NCI-H524 treated with DMSO at 0.1 percent for 48 hours (cell line): ENCODE measurements at regions not wholly inside any gene's neighbourhood (a gene's known extent, or its start where the extent isn't known, plus 50 kb on each side); places are given as distances from the start of the nearest gene placed in this dataset.

Experiments
- DNase-seq: peaks from one replicate; lab custom pipeline; 2025; lab: John Stamatoyannopoulos, UW

DNA sequence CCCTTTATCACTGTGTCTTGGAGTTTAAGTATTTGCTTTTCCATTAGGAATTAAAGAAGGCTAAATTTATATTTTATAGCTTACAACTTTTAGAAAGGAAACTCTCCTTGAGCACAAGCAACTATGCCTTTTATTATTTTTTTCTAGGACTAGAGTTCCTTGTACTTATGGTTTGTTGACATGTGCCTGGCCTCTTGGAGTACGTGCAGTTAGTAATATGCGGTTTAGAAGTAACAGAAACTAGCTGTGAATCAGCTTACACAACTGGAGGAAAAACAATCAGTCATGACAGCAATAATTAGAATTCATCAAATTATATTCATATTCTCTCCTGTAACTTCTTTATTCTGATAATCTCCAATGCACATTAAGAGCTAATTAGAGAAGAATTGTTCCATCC lies 428.7 kb downstream of the AEBP2 start:
- no peak for DNase-seq

DNA sequence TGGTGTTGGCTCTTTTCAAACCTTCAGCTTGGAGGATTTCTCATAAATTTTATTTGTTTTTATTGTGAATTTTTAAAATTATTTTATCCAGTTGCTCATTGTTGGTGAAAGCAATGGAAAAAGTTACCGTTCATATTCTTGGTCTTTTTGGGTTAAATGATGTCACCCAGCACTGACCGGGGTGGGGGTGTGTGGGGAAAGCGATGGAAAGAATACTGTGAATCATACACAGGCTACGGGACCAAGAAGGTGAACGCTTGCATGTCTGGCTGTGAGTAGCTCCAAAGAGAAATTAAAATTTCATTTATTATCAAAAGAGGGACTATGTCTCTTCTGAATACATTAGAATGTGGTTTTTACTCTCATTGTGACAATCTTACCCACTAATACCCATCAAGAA lies 430.1 kb downstream of the AEBP2 start:
- DNase-seq = no peak

DNA sequence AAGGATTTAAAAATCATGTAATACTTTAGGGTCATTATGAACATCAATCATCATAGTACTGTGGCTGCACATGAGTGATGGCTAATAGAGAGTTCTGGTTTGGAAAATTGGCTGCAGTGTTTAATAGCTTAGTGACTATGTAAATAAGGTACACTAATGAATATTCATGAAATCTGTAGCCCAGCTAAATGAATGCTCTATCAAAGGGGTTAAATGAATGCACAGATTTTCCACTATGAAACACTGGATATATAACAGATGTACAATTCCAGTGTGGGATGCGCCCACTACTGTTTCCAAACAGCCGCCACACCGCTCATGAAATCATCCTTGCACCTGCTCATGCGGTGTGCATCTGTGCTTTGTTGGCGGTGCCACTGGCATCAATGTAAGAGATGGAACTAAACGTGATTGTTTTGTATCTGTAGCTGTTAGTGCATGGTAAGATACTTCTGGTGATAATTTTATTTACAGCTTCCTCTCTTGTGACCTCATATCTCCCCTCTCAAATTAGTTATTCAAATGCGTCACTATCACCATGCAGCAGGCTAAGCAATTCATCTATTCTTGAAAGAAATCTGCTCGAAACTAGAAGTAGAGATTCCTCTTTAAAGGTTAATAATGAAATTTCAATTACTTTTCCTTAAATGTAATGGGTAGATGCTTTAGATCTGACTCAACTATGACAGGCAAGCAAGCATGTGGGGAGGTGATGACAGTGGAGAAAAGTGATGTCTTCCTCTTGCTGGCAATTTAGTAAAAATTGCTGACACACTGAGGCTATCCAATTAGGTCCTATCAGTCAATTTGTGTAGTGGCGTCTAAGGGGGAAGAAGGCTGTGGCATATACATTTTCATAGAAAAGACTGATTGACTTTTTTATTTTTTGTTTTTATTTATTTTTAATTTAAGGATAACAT lies 433.6 kb downstream of the AEBP2 start:
- no peak for DNase-seq

DNA sequence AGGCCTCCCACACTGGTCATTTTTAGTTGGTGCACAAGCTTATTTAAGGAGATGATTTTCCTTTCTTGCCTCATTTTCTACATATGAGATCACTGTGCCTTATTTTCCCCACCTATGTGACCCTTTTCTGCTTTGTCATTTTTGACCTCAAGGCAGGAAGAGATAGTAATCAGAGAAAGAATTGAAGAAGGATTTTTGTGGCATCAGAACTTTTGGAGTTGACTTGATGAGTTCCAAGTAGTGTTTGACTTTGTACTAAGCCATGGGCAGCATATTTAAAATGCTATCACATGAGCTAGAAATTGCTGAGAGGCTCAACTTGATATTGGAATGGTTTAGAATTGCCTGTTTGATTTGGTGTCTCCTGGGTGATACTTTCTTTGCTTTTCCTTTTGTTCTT lies 440.8 kb downstream of the AEBP2 start:
- no peak for DNase-seq

DNA sequence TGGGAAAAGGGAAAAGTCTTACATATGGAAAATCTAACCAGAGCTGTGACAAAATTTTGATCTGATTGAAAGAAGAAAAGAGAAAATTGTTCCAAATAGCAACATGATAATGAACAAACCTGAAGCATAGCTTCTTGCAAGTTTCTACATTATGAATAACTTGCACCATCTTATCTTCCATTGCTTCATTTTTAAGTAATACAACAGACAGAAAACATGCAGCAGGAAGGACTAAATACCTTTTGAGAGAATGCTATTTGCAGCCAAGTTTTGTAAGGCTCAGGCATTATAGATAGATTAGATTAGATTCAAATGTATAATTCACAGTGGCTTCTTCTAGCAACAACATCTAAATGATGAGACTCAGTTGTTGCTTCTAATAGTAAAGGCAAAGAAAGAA lies 441.4 kb downstream of the AEBP2 start:
- no peak for DNase-seq

DNA sequence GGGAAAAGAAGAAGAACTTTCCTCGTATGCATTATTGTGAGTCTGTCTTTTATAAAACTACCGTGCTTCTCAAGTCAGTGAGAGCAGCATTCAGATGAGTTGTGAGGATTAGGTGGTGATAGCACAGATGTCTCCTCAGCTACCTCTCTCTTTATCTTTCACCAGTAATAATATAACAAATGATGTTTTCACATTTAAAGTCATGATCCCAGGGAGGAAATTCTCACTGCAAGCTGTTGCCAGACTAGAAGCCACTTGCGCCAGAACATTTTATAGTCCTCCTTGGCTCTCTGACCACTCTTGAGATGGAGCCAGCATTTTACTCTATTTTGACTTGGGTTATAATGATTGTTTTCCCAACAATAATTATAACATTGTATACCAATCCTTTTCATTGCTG lies 443.1 kb downstream of the AEBP2 start:
- DNase-seq = no peak

DNA sequence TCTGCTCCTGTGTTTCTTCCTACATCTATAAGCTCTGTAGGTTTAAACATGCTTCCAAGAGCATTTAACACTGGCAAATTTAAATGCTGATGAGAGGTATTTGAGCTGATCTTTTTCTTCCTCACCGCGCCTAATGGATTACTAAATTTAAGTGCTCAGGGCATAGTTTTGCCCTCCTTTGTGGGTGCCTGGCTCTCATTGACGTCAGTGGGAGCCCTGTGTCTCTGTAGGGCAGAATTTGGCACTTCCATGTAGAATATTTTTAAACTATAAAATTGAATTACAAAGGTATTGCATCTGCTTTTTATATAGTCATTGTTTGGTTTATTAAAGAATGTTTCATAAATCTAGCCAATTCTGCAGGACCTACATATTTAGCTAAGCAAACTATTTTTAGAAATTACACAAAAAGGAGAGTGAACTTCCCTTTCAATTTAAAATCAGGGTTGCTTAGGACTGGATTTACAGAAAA lies 444.8 kb downstream of the AEBP2 start:
- DNase-seq = no peak

DNA sequence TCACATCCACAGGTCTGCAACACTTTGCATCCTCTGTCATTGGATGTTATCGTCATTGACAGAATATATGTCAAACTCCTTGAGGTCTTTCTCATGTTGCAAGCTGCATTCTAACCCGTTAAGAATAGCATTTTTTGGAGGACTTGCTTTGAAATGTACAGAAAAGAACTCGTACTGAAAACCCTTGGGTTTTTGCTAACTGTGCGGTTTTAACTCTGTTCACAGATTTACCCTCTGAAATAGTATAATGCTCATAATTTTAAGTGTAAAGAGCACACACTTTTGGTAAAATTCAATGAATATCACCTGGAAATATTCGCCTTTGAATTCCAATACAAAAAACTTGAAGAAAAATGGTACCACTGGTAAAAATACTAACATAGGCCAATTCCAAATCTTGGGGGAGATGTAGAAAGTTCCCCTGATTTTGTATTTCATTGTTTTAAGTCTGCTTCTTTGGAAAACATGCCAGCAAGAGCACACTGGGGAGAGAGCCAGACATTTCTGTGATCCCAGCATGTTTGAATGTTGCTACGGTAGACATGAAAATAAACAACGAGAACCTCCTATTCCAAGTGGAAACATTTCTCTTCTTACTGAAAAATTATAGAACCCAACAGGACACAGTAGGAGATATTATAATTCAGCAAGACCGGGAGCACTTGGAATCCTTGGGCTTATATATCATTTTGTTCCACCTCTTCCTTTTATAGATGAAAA lies 446.0 kb downstream of the AEBP2 start:
- no peak for DNase-seq

DNA sequence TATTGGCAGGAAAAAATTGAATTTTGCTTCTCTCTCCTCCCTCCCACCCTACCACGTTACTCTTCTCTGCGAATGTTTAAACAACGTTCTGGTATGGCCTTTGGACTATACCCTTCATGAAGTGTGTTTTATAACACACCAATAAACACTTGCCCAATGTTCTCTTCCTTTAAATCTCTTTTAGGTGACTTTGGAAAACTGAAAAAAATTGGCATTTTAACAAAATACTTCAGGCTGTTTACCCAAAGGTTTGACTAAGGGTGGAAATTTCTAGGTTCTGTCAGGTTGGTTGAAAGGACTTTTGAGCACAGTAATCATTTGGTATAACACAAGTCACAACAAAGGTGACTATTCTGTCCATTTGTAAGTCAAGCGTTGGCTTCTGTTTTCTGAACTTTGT lies 446.8 kb downstream of the AEBP2 start:
- DNase-seq = no peak

DNA sequence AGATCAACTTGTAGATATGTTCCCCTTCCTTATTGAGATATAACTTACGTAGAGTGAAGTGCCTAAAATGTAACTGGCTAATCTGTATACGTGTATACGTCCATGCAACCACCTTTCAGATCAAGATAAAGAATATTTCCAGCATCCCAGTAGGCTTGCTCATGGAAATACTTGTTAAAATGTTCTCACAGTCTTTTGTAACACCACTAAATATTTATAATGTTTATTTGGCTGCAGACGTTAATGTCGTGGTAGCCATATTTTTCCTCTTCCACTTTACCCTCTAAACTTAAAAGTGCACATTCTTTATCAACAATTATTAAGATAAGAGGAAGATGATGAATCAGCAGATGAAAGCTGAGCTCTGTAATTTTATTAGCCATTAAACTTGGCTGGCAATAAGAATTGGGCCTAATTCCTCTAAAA lies 447.4 kb downstream of the AEBP2 start:
- DNase-seq = no peak

DNA sequence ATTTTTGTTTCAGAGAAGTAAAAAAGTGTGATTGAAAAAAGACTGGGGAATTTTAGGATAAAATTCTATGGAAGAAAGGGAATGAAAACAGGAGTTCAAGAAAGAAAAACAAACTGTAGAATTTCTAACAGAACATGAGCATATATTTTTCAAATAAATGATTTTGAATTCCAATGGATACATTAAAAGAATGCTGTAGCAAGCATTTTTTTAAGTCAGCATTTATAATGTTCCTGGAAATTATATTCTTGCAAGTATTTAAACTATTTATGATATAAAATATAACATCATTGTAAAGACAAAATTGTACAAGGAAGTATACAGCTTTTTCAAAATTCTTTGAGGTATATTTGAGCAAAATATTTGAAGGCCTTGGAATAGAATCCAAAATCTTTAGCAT lies 450.7 kb downstream of the AEBP2 start:
- DNase-seq = no peak

DNA sequence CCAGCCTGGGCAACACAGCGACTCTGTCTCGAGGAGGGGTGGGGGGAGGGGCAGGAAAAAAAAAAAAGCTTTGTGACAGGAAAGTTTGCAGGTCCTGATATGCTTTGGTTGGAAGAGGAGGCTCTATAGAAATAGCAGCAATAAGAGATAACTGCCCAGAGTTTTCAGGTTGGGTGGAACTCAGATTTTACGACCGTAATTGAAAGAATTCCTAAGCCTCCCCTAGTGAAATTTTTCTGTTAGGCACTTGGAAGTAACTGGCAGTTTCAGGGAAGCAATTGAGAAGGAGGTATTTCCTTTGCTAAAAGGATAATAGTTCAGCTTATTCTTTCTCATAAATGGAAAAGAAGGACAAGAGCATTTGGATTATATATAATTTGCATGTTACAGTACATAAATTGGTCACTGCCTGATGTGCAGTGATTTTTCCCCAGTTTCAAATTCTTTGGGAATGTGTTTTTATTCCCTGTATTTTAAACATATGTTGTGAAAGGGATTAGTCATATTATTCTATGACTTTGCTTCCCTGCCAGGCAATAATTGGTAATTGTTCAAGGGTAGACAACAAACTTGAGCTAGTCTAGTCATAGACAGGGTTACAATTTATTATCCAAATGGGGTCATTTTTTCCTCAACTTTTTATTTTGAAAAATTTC lies 452.8 kb downstream of the AEBP2 start:
- no peak for DNase-seq

DNA sequence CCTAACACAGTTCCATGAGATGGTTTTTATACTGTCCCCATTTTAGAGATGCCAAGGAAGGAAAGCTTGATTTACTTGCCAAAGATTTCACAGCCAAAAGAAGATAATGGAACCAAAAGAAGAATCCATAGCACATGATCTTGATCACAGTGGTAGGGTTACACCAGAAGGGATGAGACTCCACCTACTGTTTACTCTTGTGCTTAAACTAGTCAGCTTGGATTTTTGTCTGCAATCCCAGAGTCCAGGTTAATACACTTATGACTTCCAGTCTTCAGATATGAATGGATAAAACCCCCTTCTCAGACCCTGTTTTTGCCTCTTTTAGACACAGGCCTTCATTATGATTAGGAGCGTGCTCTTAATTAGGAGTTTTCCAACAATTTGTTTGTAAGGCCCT lies 454.2 kb downstream of the AEBP2 start:
- no peak for DNase-seq

DNA sequence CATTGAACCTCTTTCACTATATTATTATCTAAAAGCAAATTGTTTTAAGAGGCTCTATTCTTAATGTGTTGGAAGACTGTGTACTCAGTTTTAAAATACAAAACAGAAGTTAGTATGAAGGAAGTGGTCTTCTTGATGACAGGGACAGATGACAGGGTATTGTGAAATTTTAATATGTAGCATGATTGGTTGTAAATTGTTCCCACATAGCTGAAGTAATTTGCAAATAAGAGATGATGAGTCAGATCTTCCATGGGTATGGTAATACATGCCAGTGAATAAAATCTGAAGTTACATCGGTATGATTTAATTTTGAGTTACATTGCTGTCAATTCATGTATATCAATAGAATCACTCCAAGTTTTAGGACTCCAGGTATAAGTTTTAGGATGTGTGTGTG lies 454.8 kb downstream of the AEBP2 start:
- no peak for DNase-seq

DNA sequence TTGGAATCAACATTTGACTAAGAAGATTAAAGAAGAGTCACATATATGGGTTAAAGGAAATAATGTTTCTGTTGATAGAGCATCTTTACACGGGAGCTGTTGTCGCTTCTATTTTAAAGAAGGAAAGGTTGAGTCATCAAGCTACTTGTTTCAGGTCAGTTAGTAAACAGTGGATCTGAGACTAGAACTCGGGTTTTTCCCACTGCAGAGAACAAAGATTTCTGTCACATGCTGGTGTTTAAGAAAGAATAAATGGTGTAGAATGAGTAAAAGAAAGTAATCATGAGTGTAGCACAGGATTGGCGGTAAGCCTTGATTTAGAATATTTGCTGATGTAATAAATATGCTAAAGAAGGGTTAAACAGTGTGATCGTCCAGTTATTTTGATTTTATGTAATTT lies 455.5 kb downstream of the AEBP2 start:
- DNase-seq = no peak

DNA sequence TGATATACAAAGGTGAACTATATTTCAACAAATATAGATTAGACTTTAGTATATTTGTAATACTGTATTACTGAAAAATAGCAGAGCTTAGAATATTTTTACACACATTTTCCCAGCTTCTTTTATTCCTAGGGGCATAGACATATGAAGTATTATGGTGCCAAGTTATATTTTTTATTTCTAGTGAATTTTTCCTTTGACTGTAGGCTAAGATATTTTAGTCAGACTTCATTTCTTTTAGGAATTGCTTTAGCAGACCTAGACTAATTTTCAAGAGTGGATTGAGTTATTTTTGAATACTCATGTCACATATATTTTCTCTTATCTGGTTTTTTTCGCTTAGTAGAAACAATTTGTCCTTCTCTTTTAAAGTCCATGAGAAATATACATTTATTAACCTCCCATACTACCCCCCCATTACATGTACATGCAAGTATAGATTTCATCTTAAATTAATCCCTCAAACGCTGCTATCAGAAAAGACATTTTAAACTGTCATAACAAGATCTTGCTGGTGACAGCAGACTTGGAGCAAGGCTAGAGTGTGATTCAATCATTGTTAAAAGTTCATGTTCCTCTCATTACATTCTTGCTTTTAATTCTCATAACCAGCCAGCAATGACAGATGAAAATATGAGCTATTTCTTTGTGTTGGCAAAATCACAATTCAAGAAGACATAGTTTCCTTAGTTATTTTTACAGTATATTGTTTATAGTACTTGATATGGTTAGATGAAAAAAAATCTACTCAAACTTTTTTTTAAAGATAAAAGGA lies 456.1 kb downstream of the AEBP2 start:
- no peak for DNase-seq

DNA sequence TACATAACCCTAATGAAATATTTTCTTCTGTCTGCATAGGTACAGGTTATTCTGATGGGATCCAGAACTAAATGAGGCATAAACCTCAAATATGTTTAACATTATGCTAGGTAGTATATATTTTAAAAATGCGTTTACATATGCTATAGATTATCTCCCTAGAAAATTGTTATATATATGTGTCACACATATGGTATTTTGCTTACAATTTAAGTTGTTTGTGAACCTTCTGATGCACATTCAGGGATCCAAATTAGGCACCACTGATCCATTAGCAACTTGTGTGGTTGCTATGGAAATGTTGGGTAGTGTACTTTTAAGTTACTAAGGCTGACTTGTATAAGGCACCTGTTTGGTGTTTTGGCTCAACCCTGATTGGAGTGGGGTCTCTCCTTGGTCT lies 456.7 kb downstream of the AEBP2 start:
- DNase-seq = no peak

DNA sequence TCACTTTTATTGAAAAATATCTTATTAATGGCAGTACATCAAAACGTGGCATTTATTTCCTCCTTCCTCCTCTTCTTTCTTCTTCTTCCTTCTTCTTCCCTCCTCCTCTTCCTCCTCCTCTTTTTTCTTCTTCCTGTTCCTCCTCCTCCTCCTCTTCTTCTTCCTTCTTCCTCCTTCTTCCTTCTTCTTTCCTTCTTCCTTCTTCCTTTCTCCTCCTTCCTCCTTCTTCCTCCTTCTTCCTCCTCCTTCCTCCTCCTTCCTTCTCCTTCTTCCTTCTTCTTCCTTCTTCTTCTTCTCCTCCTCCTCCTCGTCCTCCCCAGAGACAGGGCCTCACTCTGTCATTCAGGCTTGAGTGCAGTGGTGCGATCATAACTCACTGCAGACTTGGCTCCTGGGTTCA lies 457.2 kb downstream of the AEBP2 start:
- DNase-seq = no peak

DNA sequence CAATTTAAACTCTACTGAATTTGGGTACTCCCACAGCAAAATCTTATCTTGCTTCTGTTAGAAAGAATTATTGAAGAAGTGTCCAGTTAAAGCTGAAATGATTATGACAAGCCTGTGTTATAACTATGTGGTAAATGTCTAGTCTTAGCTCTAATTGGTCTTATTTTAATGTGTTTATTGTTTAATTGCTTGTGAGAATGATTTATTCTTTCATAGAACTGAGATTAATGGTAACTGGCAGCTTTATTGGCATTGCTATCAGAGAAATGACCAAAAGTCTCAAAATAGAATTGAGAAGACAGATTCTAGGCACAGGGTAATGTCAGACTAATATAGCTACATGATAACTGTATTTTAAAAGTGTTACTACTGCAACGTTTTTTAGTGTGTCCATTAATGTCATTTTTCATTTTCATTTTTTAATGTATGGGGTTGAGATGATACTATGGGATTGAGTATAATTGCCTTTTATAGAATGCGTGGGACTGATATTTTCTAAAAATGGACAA lies 458.7 kb downstream of the AEBP2 start:
- no peak for DNase-seq

DNA sequence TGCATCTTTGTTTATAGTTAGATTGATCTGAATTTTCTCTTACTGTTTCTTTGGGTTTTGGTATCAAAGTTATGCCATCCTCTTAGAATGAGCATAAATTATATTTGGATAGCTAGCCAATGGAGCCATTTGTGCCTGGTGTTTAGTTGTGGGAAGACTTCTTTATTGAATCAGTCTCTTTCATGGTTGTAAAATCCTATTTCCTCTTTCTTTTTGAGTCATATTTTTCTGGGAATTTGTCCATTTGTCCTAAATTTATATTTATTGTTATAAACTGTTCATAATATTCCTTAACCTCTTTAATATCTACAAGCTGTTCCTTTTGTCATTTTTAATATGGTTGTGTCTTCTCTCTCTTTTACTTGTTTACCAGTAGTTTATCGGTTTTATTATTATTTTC lies 462.5 kb downstream of the AEBP2 start:
- DNase-seq = no peak

DNA sequence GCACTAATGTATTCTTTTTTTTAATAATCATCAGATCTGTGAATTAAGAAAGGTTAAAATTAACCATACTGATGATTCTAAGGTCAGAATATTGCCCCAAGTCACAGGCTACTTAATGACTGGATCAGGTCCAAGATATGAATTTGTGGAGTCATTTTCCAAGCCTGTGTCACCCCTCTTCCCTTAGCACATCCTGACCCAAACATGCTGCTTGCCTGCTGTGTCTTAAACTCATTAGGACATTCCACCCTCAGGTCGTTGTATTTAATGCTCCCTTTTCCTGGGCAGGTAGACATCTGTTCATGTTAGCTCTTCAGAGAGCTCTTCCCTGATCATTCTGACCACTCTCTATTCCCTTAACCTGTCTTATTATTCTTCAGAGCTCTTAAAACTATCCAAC lies 463.5 kb upstream of the PDE3A start:
- no peak for DNase-seq

DNA sequence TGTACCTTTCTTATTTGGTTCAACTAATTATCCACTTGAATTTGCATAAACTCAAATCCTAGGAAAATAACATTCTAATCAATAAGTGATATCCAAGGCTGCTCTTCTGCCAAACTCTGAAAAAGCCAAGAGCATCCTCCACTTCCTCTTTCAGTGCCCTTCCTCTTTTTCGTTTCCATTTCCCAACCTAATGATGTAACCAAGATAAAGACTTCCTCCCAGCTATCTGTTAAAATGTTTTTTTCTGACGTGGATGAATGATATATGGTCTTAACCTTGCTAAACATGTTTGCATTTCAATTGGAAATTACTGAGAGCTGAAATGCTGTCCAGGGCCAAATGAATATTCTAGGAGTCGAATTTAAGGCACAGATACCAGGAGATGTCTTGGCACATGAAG lies 459.5 kb upstream of the PDE3A start:
- DNase-seq = no peak
